ENCODE measurements at regions not wholly inside any gene's neighbourhood (a gene's known extent, or its start where the extent isn't known, plus 50 kb on each side); places are given as distances from the start of the nearest gene placed in this dataset.

- TF ChIP-seq POLR2A (IDR thresholded peaks at IDR 0.05) (no peak), CTCF (IDR thresholded peaks at IDR 0.05) (peak; percentile 56 to 97 (median 90))
These were observed 150.1 kb upstream of the UBASH3B start for GRCh38 chr11:122505304-122506006.

Measured in adrenal gland (tissue), 5 donors.